ENCODE measurements at regions not wholly inside any gene's neighbourhood (a gene's known extent, or its start where the extent isn't known, plus 50 kb on each side); places are given as distances from the start of the nearest gene placed in this dataset.
"Not testable (repeated sequence)": the region's sequence is repeated elsewhere in the genome, so short reads cannot be mapped to it uniquely, and the experiment has no call there.

DNA sequence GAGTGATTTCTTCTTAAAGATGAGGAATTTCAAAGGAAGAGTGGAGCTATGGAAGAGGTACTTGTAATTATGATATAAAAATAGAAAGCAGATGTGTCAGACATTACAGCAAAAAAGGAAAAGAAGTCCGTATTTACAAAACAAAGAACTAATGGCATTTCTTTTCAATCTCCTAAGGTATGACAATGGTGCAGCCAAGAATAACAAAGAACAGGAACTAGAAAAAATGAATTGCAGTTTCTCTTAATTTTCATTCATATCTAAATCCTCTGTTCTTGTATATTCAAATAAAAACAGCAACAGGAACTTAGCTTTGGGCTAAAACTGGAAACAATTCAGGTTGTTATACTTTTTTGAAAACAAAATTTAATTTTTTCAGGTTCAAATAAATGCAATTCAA lies 105.1 kb downstream of the SPRY1 start:
- DNase-seq: no peak

DNA sequence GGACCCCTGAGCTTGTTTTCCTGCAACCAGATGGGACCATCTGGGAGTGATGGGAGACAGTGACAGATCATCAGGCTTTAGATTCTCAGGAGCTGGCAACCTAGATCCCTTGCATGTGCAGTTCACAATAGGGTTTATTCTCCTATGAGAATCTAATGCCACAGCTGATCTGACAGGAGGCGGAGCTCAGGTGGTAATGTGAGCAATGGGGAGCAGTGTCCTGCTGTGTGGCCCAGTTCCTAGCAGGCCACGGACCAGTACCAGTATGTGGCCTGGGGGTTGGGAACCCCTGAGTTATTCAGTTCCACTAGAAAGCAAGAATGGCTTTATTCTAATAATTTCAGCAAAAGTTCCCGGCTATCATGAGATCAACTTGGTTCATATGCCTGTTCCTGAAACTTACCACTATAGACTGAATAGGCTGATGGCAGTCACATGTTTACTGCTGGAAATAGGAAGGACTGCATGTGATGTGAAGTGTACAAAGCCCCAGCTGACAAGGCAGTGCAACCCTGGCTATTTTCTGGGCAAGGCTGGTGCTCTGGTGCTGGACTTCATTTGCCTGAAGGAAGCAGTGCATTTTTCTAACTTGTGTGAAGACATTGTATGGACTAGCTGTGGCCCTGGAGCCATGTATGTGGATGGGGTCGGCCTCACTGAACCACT lies 107.2 kb downstream of the SPRY1 start:
- DNase-seq: no peak

DNA sequence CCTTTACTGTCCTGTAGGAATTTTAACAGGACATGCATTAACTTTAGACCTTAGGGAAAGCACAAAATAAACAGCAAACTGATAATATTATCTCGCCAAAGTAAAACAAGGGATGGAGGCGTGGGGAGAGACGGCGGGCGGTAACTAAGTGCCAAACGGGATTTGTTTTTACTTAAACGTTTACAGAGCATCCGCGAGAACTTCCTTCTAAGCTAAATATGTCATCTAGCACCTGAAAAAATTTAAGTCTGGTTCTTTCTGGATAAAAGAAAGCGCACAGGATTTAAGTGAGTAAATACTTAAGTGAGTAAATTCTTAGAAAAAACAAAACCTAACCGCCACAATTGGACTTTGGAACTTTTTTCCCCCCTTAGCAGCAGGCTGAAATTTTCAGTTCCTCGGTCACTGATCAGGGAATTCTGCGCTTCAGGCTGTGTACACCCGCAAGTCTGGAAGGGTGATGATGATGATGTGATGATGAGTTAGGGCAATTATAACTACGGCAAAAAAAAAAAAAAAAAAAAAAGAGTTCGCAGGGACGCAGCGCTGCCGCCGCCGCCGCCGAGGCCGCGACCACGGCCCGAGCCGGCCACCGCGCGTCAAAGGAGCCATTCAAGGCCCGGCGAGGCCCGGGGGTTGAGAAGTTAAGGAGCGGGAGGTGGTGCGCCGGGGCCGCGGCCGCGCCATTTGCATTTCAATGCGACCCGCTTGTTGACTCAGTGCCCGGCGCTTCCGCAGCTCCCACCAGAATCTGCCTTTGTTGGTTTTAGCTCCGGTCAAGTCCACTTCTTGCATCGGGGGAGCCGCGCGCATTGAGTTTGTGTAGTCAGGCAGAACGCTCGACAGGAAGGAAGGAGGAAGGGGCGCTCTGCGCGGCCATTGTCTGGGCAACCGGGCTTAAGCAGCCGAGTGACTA lies 108.8 kb downstream of the SPRY1 start:
- no peak for DNase-seq

DNA sequence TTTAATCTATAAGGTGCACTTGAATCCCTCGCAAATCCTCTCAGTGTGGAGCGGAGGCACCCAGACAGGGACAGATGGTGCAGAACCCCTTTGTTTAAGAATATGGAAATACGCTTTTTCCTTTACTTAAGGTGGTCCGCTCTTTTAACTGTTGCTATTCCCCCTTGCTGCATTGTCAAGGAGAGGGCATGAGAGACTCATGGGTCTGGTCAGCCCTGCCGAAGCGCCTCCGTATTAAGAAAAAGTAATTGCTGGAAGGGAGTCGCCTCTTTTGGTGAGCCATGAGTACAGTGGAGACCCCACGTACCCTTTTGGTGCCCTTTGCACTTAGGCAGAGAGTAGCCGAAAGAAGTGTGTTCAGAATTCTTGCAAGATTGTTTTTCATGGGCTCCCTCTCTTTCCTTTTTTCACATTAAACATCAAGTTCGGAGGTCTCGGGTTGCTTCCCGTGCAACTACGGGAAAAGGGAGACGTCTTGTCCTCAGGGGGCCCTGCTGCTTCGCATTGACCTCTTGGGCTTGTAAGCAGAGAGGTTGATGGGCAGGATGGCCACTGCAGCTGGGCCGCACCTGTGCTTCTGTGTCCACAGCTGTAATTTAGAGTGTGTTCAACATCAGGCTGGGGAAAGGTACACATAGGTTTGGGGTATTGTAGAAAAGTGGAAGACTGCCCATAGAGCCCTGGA lies 109.6 kb downstream of the SPRY1 start:
- DNase-seq: no peak

DNA sequence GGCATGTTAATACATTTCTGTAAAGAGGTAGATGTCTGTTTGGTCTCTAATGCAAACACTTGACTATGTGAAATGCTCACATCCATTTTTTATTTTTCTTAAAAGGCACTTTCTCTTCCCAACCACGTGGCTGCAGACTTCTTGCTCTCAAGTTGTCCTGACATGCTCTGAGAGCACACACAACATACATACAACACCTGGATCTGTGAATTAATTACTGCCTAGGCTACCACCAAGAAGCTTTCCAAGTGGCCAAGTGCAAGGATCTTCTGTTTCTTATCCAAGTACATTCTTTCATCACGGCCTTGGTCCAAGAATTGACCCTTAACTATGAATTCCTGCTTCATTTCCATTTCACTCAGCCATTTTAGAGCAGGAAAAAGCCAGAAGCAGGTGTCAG lies 110.8 kb downstream of the SPRY1 start:
- DNase-seq: no peak

DNA sequence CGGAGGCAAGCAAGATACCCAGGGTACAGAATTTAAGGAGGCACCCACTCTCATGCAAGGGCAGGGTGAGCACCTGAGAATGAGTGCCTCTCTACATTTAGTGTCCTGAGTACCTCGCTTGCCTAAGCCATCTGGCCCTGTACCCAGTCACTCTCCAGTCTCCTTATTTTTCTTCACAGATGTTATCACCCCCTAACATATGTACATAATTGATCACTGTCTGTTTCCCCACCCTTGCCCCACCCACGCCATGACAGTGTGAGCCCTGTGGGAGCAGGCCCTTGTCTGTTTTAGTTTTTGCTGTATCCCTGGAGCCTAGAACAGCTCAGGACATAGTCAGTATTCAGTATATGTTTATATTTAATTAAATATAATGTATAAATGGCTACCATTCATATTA lies 113.6 kb downstream of the SPRY1 start:
- DNase-seq: no peak

DNA sequence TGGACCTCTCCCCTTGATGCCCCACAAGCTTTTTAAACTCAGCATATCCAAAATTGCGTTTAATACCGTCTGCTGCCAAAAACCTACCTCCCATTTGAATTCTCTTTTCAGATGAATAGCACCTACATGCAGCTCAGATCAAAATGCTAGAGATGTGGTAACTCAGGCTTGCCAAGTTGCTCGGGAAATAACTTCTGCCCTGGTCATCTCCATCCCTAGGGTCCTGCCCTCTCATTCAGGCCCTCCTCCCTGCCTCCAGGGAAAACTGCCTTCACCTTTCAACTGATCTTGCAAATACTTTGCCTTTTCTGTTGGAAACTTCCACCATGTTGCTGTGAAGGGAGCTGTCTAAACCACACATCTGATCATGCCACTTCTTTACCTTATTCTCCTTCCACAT lies 114.1 kb downstream of the SPRY1 start:
- DNase-seq: no peak

DNA sequence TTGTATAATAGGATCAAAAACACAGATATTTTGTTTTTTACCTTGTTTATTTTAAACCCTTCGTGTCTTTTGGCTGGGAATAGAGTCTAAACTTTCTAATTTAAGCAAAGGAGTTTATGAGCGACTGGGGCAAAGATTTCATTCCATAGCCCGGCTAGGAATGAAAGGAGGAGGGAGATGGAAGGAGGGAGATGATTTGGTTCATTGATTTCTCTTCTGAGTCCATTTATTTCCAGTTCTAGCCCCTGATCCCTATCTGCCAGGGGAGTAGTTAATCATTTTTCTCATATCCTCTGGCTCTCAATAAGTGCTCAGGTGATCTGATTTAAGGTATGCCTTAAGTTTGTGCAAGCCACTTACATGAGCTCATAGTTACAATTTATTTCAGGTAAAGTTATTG lies 120.0 kb downstream of the SPRY1 start:
- DNase-seq: no peak

DNA sequence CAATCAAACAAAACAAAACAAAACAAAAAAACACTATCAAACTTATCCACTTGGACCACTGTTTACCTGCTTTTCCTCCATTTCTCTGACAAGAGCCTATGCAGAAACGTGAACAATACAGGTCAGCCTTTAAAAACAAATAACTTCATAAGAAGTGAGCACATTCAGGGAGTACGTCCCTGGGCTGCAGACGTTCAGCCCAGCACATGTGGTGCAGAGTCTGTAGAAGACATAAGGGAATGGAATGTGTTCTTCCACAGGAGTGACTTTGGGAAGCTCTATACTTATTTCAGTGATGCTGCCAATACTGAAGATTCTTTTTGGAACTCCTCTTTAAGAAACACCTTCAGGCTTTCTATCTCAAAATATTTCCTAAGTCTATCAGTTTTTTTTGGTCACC lies 120.6 kb downstream of the SPRY1 start:
- no peak for DNase-seq

DNA sequence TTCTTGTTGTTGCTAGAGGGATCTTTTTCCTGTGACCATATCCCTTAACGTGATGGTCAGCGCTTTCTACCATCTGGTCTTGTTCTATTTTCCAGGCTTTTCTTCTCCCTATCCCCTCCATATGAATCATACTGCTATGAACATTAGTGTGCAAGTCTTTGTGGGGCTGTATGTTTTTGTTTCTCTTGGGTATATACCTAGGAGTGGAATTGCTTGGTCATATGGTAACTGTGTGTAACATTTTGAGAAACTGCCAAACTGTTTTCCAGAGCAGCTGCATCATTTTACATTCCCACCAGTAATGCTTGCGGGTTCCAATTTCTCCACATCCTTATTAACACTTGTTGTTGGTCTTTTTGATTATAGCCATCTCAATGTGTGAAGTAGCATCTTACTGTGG lies 121.4 kb downstream of the SPRY1 start:
- DNase-seq: no peak

DNA sequence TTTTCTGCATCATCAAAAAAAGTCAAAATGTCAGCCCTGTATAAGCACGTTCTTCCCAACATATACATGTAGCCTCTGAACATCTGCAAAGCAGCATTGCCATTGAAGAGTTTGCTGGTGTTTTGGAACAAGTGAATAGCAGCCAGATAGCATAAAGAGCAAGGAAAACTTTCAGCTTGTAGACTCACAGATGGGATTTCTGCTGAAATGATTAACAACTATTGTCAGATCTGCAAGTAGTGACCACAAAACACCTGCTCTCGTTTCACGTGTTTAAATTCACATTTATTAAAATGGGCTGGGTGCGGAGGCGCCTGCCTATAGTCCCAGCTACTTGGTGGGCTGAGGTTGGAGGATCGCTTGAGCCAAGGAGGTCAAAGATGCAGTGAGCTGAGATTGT lies 123.7 kb downstream of the SPRY1 start:
- DNase-seq: no peak

DNA sequence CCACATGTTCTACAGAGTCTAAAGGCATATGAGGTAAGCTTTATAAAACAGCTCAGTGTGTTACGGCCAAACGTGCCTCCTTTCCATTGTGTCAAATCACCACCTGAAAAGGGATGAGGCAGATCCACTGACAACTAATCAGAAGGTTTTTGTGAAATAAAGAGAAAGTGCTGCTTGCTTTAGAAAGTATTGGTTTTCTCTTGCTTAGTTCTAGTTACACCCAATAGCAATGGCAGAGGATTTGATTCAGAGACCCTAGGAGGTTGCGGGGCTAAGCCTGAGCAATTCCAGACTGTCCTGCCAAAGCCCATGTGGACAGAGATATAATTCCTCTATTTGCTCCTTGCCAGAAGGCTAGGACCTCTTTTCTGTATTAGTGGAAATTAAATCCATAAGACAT lies 125.5 kb downstream of the SPRY1 start:
- DNase-seq: no peak

DNA sequence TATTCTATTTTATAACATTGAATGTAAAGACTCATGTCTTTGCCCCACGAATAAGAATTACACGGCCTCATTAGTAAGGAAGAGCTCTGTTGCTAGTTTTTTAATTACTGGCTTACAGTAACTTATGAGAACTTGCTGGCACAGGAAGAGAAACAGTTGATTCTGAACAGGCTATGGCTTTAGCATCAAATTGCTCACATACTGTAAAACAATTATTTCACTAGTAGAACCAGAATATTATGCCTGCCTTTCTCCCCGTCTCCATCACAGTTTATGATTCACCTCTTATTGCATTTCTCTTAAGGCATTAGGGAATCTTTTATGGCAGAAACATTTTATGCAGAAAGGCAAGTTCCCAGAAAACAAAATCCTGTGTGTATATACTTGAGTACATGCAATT lies 126.1 kb downstream of the SPRY1 start:
- no peak for DNase-seq

DNA sequence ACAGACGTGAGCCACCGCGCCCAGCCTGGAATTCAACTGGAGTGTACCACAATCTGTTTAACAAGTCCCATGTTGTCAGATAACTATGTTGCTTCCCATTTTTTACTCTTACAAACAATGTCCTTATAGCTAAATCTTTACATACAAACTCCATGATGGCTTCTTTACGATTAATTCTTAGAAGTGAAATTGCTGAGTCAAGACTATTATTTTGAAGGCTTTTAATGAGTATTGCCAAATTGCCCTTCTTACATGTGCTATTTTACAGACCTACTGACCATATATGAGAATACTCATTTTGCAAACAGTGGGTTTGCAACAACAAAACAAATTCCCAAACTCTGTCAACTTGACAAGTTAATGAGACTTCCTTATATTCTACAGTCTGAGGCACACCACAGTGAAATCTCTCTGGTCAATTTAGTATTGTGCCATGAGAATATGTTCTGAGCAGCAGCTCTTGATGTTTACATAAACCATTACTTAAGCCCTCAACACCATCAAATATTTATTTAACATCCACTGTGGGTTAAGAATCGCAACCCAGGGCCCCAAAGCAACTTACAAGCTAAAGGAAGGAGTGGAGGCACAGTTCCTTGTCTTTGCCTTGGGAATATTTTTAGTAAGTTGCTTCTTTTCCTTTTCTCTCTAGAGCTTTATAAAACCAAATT lies 128.5 kb downstream of the SPRY1 start:
- DNase-seq: no peak

DNA sequence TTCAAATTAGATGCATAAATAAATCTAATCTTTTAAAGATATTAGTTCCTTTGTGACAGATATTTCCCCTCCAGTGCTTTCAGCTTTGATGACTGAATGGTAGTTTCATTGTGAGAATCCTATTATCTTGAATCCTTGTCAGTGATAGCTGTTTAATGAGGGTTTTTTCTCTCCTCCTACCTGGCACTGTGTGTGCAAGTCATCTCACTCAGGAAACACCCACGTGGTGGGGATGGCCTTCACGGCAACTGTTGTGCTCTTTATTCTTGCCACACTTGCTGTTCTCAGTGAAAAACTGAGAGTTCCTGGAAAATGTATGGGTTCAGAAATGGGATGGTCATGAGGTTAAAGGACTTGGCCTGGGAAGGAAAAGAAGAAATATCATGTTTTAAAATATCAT lies 129.9 kb downstream of the SPRY1 start:
- DNase-seq: no peak

DNA sequence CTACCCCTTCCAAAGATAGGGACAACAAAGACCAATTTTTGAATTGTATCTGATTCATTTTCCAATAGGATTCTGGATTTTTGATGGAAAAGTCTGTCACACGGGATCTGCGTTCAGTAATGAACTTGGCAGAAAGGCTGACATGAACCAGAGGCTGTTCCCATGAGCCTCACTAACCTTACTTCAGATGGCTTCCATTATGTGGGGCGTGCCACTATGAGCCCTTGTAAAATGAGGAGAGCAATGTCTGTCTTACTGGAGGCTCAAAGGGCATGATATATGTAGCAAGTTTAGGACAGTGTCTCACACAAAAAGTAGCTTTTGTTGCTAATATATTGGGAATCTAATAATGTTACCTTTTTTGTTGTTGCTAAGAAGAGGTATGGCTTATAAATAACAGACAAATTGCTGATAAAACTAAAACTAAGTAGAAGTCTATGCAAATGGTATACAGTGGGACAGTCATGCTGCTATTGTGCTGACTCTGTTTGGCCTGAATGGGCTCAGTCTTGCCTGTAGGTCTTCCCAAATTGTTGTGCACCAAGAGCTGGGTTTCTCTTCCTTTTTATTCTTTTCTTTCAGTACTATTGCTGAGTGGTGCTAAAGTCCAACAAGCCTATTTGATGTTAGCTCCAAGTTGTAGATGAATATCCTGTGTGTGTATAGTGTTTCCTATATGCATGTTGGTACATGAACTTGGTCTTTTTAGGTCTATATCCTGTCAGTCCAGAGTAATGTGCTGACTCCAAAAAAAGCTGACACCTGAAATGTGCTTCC lies 132.1 kb downstream of the SPRY1 start:
- no peak for DNase-seq

DNA sequence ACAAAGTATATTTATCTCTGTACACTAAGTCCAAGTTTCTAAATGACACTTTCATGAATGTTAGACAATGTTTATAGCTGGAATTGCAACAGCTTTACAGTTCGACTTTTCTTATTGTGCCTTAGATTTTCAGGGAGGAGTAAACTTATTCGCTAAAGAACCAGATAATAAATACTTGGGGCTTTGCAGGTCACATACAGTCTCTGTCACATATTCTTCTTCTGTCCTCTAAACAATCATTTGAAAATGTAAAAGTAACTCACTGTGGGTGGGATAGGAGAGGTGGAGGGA lies 132.6 kb downstream of the SPRY1 start:
- DNase-seq: no peak

DNA sequence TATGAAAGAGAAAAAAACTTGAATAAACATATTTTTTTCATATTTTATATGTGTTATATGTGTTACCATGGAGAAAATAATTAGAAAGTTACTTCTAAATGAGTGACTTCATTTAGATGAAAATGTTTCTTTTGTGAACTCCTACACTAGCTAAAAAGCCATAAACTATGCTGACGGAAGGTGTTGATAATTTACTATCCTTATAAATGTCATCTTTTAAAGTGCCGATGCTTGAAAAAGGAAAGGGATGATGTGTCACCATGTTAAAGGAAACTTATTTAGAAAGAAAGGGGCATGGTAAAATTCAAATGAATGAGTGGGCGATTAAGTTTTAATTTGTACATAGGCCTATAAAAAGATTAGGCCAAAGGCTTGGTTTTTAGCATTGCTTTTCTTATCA lies 133.8 kb downstream of the SPRY1 start:
- no peak for DNase-seq

DNA sequence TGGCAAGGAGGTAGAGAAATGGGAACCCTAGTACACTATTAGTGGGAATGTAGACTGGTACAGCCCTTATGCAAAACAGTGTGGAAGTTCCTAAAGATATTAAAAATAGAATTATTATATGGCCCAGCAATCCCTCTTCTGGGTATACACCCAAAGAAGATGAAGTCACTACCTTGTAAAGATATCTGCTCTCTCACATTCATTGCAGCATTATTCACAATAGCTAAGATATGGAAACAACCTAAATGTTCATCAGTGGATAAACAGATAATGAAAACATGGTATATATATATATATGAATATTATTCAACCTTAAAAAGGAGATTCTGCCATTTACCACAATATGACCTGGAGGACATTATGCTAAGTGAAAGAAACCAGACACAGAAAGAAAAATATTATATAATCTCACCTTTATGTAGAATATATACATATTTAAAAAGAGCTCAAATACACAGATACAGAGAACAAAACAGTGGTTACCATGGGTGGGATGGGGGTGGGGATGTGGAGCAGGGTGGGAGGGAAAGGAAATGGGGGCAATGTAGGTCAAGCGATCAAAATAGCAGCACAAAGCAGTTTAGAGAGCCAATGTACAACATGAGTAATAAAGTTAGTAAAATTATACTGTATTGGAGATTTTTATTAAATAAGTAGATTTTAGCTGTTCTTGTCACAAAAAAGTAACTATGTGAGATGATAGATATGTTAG lies 138.6 kb downstream of the SPRY1 start:
- no peak for DNase-seq

DNA sequence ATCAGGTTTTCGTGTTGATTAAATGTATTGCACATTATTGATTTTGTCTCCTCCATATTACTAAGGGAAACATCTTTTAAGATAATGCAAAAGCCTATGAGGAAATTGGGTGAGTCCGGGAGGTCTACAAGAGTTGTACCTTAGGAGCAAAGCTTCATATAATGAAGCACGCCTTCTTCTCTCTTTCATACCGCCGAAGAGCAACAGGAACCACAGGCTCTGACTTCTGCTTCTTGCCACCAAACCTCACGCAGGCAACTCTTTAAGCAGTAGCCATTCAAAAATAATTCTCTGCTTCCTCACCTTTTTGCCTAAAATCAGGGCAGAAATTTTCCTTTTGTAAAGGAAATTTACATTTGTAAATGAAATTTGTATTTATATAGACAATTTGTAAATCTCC lies 139.6 kb downstream of the SPRY1 start:
- no peak for DNase-seq

DNA sequence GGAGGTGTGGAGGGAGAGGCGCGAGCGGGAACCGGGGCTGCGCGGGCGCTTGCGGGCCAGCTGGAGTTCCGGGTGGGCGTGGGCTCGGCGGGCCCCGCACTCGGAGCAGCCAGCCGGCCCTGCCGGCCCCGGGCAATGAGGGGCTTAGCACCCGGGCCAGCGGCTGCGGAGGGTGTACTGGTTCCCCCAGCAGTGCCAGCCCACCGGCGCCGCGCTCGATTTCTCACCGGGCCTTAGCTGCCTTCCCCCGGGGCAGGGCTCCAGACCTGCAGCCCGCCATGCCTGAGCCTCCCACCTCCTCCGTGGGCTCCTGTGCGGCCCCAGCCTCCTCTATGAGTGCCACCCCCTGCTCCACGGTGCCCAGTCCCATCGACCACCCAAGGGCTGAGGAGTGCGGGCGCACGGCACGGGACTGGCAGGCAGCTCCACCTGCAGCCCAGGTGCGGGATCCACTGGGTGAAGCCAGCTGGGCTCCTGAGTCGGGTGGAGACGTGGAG lies 141.4 kb downstream of the SPRY1 start:
- DNase-seq: not testable (repeated sequence)
